ENCODE measurements at regions not wholly inside any gene's neighbourhood (a gene's known extent, or its start where the extent isn't known, plus 50 kb on each side); places are given as distances from the start of the nearest gene placed in this dataset.

GRCh38 chr4:156414406-156414805 is 460.7 kb upstream of the CTSO start:
- Histone ChIP-seq H3K4me1 (no peaks in the 10 kb centered on the region), H3K27me3 (replicated peaks in 1 of 7) (no peaks in the 10 kb centered on the region), H3K4me3 (no peak overlapping the region), H3K36me3 (no peaks in the 10 kb centered on the region), H3K27ac (no peak overlapping the region), H3K9me3 (peaks cover 0 to 11% (median 0%) of the 10 kb centered on the region in 8 donors)
- intact Hi-C loops (cut with DNase I; ENCODE audit: low total_unique reads), result no loop called here
- DNase-seq, result no peak
- TF ChIP-seq POLR2AphosphoS5 (IDR thresholded peaks at IDR 0.05), result no peak
- TF ChIP-seq CTCF (IDR thresholded peaks at IDR 0.05 in 8 of 11, conservative IDR thresholded peaks at IDR 0.05 in 3 of 11), result no peak
- TF ChIP-seq POLR2A (IDR thresholded peaks at IDR 0.05), result no peak

GRCh38 chr4:156413239-156414135 is 459.8 kb upstream of the CTSO start:
- Histone ChIP-seq H3K27me3 (replicated peaks in 1 of 7) (no peaks in the 10 kb centered on the region), H3K36me3 (no peaks in the 10 kb centered on the region), H3K9me3 (peaks cover 0 to 11% (median 0%) of the 10 kb centered on the region in 8 donors), H3K4me1 (no peaks in the 10 kb centered on the region), H3K4me3 (no peak overlapping the region), H3K27ac (no peak overlapping the region)
- intact Hi-C loops (cut with DNase I; ENCODE audit: low total_unique reads), result no loop called here
- 40 to 67% (median 48%) methylated on average over 3 of the region's 3 CpGs for WGBS, 5 donors
- no peak for DNase-seq
- TF ChIP-seq POLR2AphosphoS5 (IDR thresholded peaks at IDR 0.05) (no peak), CTCF (IDR thresholded peaks at IDR 0.05 in 8 of 11, conservative IDR thresholded peaks at IDR 0.05 in 3 of 11) (no peak), POLR2A (IDR thresholded peaks at IDR 0.05) (no peak)

GRCh38 chr4:156411531-156411930 is 457.9 kb upstream of the CTSO start:
- Histone ChIP-seq H3K36me3 (no peaks in the 10 kb centered on the region), H3K27ac (no peak overlapping the region), H3K9me3 (peaks cover 0 to 11% (median 2%) of the 10 kb centered on the region in 8 donors), H3K4me3 (no peak overlapping the region), H3K4me1 (no peaks in the 10 kb centered on the region), H3K27me3 (replicated peaks in 1 of 7) (no peaks in the 10 kb centered on the region)
- no peak for DNase-seq
- WGBS, 5 donors, result 62 to 84% (median 72%) methylated on average over 2 of the region's 2 CpGs
- no peak for TF ChIP-seq CTCF (IDR thresholded peaks at IDR 0.05 in 8 of 11, conservative IDR thresholded peaks at IDR 0.05 in 3 of 11)
- TF ChIP-seq POLR2AphosphoS5 (IDR thresholded peaks at IDR 0.05), result no peak
- no peak for TF ChIP-seq POLR2A (IDR thresholded peaks at IDR 0.05)
- intact Hi-C loops (cut with DNase I; ENCODE audit: low total_unique reads), result no loop called here

- DNase-seq, result no peak
- 81 to 95% (median 84%) methylated on average over 4 of the region's 4 CpGs for WGBS, 5 donors
- Histone ChIP-seq H3K27me3 (replicated peaks in 1 of 7) (no peaks in the 10 kb centered on the region), H3K4me1 (no peaks in the 10 kb centered on the region), H3K9me3 (peaks cover 0 to 21% (median 11%) of the 10 kb centered on the region in 8 donors), H3K27ac (no peak overlapping the region), H3K36me3 (no peaks in the 10 kb centered on the region), H3K4me3 (no peak overlapping the region)
- intact Hi-C loops (cut with DNase I; ENCODE audit: low total_unique reads), result no loop called here
- TF ChIP-seq CTCF (IDR thresholded peaks at IDR 0.05 in 8 of 11, conservative IDR thresholded peaks at IDR 0.05 in 3 of 11), result no peak
- no peak for TF ChIP-seq POLR2AphosphoS5 (IDR thresholded peaks at IDR 0.05)
- no peak for TF ChIP-seq POLR2A (IDR thresholded peaks at IDR 0.05)
These were observed 455.1 kb upstream of the CTSO start for GRCh38 chr4:156408749-156409148.

Data from spleen (tissue), 11 donors.